Astrocyte (in vitro differentiated cells and primary cell): ENCODE measurements at regions not wholly inside any gene's neighbourhood (a gene's known extent, or its start where the extent isn't known, plus 50 kb on each side); places are given as distances from the start of the nearest gene placed in this dataset.

ENCODE experiments used
- CTCF ChIP-seq: IDR thresholded peaks from 2 replicates; pipeline ENCODE4 v1.5.1; 2011; ENCODE audit warnings: low read depth, mild to moderate bottlenecking, inconsistent platforms, low read length, moderate library complexity; ENCODE audit not compliant: insufficient read depth
- EZH2 ChIP-seq: IDR thresholded peaks from 2 replicates; pipeline ENCODE4 v1.6.1; 2012; ENCODE audit warnings: mild to moderate bottlenecking, low read length, inconsistent platforms; ENCODE audit not compliant: insufficient read depth

DNA sequence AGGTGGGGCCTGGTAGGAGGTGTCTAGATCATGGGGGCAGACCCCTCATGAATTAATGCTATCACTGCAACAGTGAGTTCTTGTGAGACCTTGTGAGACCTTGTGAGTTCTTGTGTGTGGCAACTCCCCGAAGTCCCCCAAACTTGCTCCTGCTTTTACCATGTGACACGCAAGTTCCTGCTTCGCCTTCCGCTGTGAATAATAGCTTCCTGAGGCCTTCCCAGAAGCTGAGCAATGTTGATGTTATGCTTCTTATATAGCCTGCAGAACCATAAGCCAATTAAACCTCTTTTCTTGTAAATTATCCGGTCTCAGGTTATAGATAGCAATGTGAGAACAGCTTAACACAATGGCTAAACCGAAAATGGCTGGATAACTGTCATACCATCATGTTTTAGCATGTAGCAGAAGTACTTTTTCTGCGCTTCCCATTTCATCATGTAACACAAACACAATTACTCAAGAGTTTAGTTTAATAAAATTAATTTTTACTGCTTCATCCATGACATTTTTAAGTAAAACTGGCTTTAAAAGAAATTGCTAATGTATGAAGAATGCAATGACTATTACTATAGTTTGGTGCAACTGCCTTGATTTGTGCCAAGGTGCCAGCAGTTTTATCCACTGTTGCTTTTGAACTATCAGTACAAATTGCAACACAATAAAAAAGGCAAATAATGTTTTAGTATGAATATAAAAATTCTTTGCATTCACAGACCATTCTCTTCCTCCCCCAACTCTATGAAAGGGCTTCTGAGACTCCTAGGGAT lies 87.7 kb upstream of the TMEM168 start:
- no peak for TF ChIP-seq CTCF
- no peak for TF ChIP-seq EZH2
